ENCODE measurements at regions not wholly inside any gene's neighbourhood (a gene's known extent, or its start where the extent isn't known, plus 50 kb on each side); places are given as distances from the start of the nearest gene placed in this dataset.

DNA sequence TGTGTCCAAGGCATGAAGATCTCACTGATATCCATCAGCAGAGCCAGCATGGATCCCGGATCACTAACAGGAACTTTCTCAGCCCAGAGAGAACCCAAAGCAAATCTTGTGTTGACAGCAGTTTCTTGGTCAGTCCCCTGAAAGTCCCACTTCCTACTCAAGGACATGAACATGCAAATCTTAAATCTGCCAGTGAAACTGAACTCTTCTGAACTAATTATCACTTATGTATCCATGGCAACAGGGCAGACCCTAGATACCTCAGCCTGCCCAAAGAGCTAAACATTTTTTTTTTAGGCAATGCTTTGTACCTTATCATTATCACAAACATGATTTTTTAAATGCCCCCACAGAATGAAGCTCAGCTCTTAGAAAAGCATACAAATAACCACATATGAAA lies 127.8 kb upstream of the DDX18 start:
- no peak for DNase-seq

DNA sequence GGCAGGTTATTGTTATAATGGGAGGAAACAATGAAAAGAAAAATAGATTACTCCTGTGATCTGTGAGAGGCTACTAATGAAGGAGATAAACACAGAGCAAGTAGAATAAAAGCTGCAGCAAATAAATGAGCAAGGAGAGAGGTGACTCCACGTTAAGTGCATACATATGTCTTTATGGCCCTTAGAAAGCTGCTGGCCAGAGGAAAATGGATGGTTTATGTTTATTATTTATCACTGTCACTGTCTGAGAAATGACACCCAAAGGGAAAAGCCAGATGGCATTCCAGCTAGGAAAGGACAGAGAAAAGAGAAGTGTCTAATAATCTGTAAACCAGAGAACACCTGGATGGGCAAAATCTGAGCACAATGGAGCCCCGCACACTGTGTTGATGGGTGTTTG lies 122.9 kb upstream of the DDX18 start:
- no peak for DNase-seq

DNA sequence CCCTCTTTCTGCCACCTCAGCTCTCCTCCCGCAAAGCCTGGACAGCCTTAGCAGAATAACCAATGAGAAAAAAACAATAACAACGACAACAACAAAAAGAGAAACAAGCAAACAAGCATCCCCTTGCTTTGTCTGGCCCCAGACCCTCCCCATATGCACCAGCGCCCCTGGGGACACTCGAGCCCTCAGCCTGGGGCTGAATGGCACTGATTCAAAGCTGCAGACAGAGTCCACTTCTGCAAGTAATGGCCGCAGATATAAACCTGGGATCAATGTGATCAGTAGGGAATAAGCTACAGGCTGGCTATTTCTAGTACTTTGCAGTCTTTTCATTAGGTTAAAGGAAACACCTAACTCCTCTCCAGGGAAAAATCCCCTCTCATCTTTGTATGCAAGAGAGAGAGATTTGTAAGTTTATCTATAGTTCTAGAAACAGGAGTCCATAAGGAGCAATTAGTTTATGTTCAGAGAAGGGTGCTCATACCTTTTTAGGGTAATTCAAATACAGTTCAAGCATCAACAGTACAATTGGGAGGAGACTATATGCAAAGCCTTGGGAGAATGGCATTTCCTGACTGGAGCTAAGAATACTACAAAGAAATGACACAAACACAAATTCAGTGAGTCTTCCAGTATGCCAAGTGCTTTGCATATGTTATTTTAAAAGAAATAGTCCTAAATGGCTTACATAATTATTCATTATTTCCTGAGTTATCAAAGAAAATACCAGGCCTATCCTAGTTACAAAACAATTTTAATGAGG lies 122.3 kb upstream of the DDX18 start:
- DNase-seq, result no peak

DNA sequence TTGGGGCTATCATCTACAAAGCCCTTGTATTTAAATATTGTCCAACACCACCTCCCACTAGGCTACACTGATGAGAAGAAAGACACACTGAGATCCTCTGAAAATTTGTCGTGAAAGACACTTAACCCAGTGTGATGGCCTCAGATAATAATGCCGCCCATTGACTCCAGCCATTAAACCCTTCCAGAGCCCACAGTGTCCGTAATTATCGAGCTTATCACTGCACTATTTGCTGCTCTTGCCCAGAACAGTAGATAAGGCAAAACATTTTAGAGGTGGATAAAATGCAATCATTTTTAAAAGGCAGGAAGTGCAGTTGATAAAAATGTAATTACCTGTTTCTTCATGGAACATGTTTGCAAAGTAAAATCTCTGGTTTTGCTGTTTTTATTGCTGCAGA lies 121.3 kb upstream of the DDX18 start:
- DNase-seq, result no peak

DNA sequence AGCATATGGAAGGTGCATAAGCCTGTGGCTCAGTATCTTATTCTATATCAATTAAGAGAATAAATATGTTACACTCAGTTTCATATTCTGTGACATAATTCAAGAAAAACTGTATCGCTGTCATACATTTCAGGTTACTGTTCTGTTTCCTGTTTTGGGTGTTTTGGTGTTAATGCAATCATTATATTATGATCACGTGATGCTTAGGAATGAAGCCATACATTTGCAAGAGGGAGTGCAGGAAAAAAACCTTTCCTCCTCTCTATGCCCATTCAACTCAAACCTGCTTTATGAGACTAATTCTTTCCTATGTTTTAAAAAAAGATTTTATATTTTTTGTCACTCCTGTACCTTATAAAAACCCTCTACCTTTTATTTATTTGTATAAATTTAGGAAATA lies 120.8 kb upstream of the DDX18 start:
- no peak for DNase-seq

DNA sequence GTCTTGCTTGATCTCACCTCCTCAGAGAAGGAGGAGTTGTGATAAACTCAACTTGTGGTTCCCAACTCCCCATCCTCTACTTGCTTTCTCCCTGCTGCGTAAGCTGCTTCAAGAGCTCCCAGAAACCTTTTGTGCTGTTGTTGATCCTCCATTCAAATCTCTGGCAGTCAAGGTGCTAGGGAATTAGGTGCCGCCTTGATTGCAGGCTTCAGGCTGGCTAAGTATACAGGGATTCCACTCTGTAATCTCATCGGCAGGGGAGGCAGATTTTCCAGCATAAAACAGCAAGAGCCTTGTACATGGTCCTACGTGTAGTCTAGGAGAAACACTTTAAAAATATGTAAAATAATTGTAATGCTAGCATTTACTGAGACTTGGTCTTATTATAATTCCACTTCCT lies 116.2 kb upstream of the DDX18 start:
- DNase-seq, result no peak

DNA sequence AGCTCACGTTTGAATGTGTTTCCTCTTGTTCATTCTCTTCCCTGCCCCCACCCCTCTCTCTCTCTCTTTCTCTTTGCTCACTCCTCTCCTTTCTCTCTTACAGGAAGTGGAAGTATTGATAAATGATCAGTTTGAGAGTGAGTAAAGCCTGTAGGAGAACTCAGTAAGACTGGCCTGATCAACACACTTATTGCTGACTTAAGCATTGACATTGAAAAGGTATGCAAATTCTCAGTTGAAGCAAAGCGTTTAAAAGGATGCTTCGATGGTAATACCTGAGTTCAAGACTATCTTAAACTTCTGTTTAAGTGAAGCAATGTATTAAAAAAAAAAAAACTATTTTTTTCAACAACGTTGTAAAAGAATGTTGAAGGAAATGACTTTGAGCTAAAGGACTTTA lies 115.7 kb upstream of the DDX18 start:
- DNase-seq, result no peak

DNA sequence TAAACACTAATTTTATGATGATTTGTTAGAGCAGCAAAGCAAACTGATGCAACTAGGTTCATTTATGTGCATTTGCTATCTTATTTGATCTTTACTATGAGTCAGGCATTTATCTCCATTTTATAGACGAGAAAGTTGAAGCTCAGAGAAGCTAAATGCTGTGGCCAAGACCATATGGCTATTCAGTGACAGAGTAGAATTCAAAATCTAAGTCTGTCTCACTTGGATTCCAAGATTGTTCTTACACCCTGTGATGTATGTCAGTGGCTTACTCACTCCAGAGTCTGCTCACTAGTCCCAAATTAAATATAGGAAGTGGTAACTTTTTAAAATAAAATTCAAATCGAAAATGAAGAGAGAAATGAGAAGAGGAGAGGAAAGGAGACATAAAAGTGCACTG lies 114.0 kb upstream of the DDX18 start:
- no peak for DNase-seq

DNA sequence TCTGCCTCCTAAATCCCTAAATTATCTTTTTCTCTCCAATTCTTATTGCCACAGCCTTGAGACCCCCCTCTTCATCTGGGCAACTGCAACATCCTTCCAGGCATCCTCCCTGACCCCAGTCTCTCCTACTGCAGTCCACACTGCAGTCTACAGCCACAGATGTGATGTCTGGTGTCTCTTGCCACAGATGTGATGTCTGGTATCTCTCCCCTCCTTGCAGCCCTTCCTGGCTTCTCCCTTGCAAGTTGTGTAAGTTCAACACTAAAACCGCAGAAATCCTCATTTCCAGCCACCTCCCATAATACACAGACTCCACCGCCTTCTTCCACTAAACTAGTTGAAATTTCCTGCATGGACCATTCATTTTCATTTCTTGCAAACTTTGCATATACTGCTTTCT lies 113.1 kb upstream of the DDX18 start:
- DNase-seq, result no peak

DNA sequence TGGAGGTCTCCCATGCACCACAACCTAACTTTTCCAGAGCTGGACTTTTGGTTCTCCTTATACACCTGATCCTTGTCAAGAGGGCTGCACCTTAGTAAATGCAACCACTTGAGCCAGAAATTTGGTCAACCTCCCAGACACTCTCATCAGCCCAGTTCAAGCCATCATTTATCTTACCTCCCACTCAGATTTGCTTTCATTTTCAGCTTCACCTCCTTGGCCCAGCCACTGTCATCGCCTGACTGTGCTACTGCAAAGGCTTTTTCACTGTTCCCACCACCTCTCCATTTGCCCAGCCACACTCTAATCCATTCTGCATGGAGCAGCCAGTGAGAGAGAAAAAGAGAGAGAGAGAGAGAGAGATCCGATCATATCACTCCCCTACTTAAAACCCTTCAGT lies 112.4 kb upstream of the DDX18 start:
- DNase-seq, result no peak

DNA sequence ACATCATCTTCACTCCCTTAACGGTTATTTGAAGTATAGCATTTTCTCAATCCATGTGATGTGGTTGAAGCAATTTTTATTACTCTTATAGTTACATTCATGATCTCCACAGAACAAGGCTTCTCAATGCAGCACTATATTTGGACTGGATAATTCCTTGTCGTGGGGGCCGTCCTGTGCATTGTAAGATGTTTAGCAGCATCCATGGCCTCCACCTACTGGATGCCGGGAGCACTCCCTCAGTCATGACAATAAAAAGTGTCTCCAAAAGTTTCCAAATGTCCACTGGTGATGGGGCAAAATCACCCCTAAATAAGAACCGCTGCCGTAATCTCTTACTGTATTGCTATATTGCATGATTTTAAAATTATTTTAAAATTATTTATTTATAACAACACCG lies 110.6 kb upstream of the DDX18 start:
- DNase-seq, result no peak

DNA sequence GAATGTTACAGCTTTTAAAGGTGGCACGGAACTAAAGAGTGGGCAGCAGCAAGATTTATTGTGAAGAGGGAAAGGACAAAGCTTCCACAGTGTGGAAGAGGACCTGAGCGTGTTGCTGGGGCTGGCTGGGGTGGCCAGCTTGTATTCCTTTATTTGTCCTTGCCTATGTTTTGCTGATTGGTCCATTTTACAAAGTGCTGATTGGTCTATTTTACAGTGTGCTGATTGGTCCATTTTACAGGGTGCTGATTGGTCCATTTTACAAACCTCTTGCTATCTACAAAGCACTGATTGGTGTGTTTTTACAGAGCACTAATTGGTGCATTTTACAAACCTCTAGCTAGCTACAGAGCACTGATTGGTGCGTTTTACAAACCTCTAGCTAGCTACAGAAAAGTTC lies 109.7 kb upstream of the DDX18 start:
- DNase-seq, result no peak

DNA sequence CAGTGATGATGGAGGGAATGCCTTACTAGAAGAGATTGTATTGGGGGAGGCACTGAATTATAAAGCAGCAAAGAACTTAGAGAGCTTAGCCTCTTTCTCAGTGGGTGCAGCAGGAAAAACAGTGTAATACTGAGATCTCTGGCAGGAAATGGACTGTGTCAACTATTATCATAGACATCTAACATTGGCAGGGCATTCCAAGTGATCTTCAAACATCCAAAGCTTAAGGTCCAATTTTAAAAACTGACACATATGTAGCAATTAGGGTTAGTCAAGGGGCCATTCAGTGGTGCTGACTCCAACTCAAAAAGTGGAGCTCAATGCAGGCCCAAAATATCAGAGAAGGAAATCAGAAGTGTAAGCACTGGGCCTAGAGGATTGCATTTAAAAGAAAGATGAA lies 106.6 kb upstream of the DDX18 start:
- no peak for DNase-seq

DNA sequence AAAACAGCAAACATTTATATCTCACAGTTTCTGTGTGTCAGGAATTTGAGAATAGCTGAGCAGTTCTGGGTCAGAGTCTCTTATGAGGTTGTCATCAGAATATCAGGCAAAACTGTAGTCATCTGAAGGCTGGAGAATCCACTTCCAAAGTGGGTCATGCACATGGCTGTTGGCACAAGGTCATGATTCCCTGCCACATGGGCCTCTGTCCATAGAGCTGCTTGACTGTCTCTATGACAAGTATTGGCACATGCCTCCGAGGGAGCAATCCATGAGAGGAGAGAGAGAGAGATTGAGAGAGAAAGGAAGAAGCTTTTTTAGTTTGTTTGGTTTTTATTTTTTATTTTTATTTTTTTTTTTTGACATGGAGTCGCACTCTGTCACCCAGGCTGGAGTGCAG lies 101.8 kb upstream of the DDX18 start:
- no peak for DNase-seq

DNA sequence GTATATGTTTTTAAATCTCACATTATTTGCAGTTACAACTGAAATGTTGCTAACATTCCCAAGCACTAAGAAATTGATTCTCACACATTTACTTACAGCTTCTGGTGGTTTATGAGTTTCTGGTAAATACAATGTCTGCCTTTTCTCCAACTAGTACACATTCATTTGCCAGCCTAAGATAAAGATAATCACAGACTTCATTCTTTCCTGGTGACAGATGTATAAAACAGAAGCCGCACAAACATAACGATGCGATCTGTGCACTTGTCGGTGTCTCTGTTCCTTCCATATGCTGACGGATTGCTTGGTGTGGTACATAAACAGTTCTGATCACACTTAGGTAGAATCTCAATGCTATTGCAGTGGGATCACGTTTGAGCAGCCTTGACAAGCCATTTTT lies 100.4 kb upstream of the DDX18 start:
- DNase-seq, result no peak

DNA sequence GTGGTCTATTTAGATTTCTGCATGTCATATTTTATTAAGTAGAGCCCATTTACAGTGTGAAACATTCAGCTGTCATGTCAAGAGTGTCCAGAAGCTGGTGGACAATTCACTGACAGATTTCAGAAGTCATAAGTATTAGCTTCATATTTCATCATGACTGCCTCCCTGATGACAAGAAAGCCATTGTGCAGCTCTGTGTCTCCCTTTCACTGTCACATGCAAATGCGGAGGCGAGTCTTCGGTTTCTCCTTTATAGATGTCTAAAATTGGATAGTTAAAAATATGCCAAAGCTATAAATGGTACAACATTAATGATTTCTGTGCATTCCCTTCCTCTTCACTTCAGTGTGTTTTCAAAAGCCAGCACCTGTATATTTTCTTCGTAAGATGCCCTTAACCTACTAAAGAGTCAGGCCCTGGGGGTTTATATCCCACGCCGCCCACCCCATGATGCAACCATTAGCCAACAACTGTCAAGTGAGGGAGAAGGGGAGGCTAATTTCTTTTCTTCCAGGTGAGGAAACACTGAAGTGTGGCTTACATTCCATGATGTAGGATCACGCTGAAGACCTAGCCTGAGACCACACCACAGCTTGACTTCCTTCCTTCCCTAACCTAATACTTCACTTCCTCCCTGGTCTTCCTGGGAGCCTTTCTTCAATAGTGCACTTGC lies 99.6 kb upstream of the DDX18 start:
- DNase-seq, result no peak

DNA sequence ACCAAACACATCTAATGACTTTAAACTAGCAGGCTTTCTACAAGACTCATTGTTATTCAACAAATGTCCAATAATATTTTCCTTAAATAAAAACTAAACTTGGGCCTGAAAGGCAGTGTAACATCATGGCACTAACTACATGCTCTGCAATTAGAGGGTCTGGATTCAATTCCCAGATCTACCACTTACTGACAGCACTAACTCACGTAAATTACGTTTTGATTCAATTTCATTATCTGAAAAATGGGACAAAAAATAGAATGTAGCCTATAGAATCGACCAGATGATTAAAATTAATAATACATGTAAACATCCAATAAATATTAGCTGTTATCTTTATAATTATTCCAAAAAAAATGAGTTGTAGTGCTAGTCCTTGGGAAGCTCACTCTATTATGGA lies 98.0 kb upstream of the DDX18 start:
- no peak for DNase-seq

DNA sequence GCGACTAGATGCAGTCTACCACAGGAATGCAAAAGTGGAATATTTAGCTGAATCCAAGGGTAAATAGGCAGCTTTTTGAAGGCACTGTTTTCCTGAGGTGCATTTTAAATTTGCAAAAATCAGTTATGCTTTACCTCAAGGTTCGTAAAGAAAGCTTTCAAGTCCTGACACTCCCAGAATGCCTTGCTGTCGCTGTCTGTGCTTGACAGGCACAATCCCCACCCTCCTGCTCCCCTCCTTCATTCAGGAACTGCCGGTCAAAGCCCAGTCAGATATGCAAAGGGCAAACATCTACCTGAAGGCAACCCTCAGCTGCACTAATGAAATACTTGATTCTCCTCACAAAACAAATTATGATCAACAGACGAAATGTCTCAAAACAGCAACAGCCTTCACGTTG lies 97.4 kb upstream of the DDX18 start:
- DNase-seq, result no peak

DNA sequence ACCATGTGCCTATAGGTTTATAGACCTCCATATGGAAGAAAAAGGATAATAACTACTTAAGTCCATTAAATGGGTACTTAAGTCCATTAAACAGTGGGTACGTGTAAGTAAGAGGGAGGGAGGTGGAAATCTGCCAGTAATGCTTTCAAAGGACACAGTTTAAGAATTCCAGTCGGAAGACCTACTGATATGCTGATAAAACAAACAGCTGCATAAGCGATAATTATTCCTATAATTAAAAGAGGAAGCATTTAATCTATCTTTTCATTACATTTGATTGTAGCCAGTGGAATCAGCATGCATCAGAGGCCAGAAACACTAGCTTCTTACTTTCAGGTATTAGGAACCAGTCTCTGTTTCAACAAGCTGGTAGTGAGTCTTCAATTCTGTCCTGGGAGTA lies 96.4 kb upstream of the DDX18 start:
- no peak for DNase-seq

DNA sequence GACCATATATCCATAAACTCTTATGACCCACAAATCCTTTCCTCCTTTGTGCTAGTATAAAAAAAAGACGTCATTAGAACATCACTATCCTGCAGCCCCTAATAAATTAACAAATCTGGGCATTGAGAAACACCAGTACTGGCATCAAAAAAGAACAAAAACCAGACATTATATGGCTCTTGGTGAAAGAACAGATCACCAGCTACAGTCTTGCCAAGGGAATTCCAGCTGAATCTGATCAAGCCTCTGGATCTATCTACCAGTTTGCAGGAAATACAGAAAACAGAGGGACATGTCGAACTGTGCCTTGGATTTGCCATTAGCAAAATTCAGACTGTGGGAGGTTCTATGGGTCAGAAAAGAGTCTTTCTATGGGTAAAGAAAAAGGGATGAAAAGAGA lies 93.7 kb upstream of the DDX18 start:
- DNase-seq, result no peak

DNA sequence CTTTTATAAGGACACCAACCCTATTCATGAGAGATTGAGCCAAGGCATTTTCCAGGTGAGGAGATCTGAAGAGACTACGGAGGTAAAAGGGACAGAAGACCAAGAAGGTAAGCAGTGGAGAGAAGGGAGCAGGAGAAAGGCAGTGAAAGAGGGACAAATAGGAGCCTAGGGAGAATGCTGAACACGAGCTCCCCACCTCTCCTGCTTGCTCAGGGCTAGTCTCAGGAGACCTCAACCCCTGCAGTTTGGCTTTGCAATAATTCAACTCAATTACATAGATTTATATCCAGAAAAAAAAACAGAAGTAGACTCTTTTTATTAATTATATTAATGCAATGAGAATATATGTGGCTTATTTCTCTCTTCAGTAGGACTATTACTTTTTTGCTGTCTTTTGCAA lies 91.0 kb upstream of the DDX18 start:
- DNase-seq, result no peak

DNA sequence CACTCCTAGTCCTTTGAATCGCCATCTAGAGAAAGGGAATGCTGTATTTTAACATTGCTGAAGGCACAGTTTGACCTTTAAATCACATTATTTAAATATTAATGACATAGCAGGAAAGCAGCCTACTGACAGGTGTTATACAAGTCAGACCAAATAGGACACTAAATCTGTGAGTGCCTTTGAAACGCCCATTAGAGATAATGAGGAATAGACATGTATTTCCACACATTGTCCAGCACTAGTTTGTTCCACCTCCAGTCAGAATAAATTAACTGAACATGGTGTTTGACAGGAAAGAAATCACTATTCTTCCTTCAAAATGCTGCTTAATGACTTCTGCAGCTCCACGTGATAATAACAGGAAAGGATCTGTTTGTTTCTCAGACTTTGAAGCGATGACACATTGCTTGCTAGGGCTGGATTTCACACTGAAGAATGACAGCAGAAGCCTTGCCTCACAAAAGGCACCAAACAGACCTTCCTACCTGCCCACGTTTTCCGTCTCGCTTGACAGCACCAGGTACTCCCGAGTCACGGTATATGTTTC lies 90.5 kb upstream of the DDX18 start:
- no peak for DNase-seq

DNA sequence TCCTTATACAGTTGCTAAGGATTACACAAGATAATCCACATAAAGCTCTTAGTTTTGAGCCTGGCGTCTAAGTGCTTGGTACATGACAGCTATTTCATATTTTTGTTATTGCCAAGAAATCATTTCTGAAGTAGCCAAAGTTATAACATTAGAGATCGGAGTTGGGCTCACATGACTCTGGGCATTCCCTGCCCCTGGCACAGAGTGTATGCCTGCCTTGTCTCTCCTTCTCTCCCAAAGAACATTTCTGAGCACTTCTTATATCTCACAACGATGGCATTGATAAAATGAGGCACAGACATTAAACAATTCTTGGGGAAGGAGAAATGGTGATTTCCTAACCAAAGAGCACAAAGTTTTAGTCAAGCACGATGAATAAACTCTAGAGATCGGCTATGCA lies 87.7 kb upstream of the DDX18 start:
- no peak for DNase-seq

DNA sequence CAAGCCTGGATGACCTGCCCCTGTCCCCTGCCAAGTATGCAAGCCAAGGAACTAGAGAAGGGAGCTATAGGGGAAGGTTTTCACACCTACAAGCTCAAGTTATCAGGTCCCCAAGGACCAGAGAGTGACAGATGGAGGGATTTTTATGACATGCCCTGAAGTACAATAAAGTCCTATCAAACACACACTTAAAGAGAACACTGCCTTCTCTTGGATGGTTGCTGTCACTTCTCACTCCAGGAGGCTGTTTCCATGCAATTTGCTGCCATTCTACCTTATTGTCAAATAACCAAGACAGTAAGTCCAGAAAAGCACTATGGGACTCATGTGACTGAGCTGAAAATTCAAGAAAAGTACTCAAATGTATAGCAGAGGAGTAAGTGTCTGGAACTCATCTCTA lies 76.6 kb upstream of the DDX18 start:
- DNase-seq, result no peak

Data from islet precursor cell (in vitro differentiated cells).